Adrenal gland (tissue), 5 donors: ENCODE measurements at regions not wholly inside any gene's neighbourhood (a gene's known extent, or its start where the extent isn't known, plus 50 kb on each side); places are given as distances from the start of the nearest gene placed in this dataset.

Experiments used
- POLR2A ChIP-seq, 2 donors: fragments of 450-650 bp; IDR thresholded peaks; one replicate each; pipeline ENCODE4 v1.6.1; 2017; ENCODE audit warnings: antibody characterized with exemption in 2 of 2, mild to moderate bottlenecking in 2 of 2, moderate library complexity in 1 of 2
- TF ChIP-seq, protein P1 (sequence below), 6 experiments: fragments of 450-650 bp in 4 of 6; fragments of 200-600 bp in 2 of 6; sonication (generic) in 1 of 6; IDR thresholded peaks; 1 replicate in 5 of 6; 2 replicates in 1 of 6; pipeline versions ENCODE4 v1.5.1 to v1.8.0; 2016 to 2021; ENCODE audit warnings: antibody characterized with exemption in 6 of 6, mild to moderate bottlenecking in 2 of 6, moderate library complexity in 1 of 6
- donor health status: DM: no; HTN: no; CAD: no.

DNA sequence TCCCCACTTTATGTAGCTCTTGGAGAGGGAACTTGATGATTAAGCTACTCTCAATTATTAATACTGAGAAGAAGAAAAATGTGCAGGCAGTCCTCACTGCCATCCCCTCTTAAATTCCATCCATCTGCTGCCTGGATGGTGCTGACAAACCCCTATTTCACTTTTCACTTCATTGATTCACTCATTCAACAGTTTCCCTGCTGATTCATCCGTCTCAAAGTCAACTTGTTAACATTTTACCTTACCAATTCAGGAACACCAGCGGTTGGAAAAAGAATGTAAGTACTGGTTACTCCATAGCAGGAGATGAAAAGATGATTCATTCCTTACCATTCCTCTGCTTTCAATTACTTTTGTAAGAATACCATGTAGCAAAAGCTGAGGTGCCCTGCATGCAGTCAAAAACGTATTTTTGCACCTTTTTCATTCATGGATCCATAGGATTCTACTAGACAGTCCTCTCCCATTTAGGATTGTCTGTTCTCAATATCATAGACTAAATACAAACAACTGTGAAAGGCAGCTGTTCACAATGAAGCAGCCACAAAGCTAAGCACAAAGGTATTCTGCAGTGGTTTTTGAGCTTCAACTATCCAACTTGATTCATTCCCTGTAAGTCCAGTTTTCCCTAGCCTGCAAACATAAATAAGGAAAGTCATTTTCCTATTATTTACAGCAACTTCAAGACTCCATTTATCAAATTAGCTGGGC is 262.0 kb downstream of the MREG start:
- TF ChIP-seq, protein P1, sequence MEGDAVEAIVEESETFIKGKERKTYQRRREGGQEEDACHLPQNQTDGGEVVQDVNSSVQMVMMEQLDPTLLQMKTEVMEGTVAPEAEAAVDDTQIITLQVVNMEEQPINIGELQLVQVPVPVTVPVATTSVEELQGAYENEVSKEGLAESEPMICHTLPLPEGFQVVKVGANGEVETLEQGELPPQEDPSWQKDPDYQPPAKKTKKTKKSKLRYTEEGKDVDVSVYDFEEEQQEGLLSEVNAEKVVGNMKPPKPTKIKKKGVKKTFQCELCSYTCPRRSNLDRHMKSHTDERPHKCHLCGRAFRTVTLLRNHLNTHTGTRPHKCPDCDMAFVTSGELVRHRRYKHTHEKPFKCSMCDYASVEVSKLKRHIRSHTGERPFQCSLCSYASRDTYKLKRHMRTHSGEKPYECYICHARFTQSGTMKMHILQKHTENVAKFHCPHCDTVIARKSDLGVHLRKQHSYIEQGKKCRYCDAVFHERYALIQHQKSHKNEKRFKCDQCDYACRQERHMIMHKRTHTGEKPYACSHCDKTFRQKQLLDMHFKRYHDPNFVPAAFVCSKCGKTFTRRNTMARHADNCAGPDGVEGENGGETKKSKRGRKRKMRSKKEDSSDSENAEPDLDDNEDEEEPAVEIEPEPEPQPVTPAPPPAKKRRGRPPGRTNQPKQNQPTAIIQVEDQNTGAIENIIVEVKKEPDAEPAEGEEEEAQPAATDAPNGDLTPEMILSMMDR (IDR thresholded peaks at IDR 0.05) = no peak
- no peak for TF ChIP-seq POLR2A (IDR thresholded peaks at IDR 0.05)
